Astrocyte of the cerebellum (primary cell): ENCODE measurements at regions not wholly inside any gene's neighbourhood (a gene's known extent, or its start where the extent isn't known, plus 50 kb on each side); places are given as distances from the start of the nearest gene placed in this dataset.

ENCODE experiments used
- DNase-seq: peaks from one replicate; pipeline ENCODE4 v3.0.0-alpha.2; 2011; ENCODE audit warnings: low read depth
- H3K4me3 ChIP-seq: 2 replicates; pipeline ENCODE4 v1.5.1; 2011; ENCODE audit warnings: mild to moderate bottlenecking, low read depth, low read length, moderate library complexity
- CTCF ChIP-seq: IDR thresholded peaks from 2 replicates; pipeline ENCODE4 v1.5.1; 2012; ENCODE audit warnings: low read length, low read depth, moderate library complexity, mild to moderate bottlenecking; ENCODE audit errors: missing control alignments
- in situ Hi-C: cut with HindIII; loops from 2 replicates; pipeline ENCODE4 v1.10.0; 2017; ENCODE audit warnings: low sequenced_read_pairs

DNA sequence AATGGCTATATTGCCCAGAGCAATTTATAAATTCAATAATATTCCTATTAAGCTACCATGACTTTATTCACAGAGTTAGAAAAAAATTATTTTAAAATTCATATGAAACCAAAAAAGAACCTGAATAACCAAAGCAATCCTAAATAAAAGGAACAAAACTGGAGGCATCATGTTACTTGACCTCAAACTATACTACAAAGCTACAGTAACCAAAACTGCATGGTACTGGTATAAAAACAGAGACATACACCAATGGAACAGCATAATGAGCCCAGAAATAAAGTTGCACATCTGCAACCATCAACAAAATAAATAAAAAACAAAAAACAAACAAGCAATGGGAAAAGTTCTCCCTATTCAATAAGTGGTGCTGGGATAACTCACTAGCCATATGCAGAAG is 203.2 kb downstream of the RGS9 start:
- in situ Hi-C loops, result no loop called here
- no peak for DNase-seq
- no peak for TF ChIP-seq CTCF
- no peak overlapping the region for H3K4me3 ChIP-seq

GRCh38 chr17:65334406-65334805 is 197.2 kb downstream of the RGS9 start:
- no peak overlapping the region for H3K4me3 ChIP-seq
- DNase-seq, result no peak
- in situ Hi-C loops, result no loop called here

GRCh38 chr17:65332779-65333178 is 195.6 kb downstream of the RGS9 start:
- no peak for TF ChIP-seq CTCF
- in situ Hi-C loops, result no loop called here
- DNase-seq, result no peak
- no peak overlapping the region for H3K4me3 ChIP-seq

More at GRCh38 chr17:65334406-65334805, 197.2 kb downstream of the RGS9 start:
- no peak for TF ChIP-seq CTCF

DNA sequence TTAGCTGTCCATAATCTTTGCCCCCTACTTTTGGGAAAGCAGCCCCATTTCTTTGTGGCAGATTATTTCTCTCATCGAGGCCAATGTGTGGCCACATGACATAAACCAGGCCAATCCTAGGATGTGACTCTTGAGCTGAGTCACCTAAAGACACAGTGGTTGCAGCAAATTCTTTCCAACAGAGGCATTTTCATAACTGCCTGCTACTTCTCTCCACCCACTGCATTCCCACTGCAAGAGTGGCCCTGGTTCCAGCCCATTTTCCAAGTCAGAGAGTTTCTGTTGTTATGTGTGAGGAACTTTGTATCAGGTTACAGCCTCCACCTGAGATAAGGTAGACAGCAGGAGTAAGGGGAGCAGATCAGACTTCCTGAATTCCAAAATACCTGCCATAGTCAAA is 195.2 kb downstream of the RGS9 start:
- in situ Hi-C loops, result no loop called here
- TF ChIP-seq CTCF, result no peak
- no peak for DNase-seq
- no peak overlapping the region for H3K4me3 ChIP-seq

GRCh38 chr17:65328567-65328966 is 191.4 kb downstream of the RGS9 start:
- in situ Hi-C loops, result loop anchor here (5.0 kb wide), 1 partner anchor 49 kb away; no protein-coding TSS in a partner anchor
- no peak for DNase-seq
- TF ChIP-seq CTCF, result no peak
- no peak overlapping the region for H3K4me3 ChIP-seq

GRCh38 chr17:65324611-65325342 is 187.6 kb downstream of the RGS9 start:
- in situ Hi-C loops, result loop anchor here (5.0 kb wide), 1 partner anchor 53 kb away; no protein-coding TSS in a partner anchor
- DNase-seq, result no peak
- no peak overlapping the region for H3K4me3 ChIP-seq
- no peak for TF ChIP-seq CTCF
